ENCODE measurements at regions not wholly inside any gene's neighbourhood (a gene's known extent, or its start where the extent isn't known, plus 50 kb on each side); places are given as distances from the start of the nearest gene placed in this dataset.
A peak's percentile ranks its signal among the peaks of the same experiment; 100 is the strongest.

- DNase-seq (ENCODE audit: low spot score) = no peak
These were observed 366.2 kb upstream of the PDE4D start for GRCh38 chr5:60259730-60260129.

DNA sequence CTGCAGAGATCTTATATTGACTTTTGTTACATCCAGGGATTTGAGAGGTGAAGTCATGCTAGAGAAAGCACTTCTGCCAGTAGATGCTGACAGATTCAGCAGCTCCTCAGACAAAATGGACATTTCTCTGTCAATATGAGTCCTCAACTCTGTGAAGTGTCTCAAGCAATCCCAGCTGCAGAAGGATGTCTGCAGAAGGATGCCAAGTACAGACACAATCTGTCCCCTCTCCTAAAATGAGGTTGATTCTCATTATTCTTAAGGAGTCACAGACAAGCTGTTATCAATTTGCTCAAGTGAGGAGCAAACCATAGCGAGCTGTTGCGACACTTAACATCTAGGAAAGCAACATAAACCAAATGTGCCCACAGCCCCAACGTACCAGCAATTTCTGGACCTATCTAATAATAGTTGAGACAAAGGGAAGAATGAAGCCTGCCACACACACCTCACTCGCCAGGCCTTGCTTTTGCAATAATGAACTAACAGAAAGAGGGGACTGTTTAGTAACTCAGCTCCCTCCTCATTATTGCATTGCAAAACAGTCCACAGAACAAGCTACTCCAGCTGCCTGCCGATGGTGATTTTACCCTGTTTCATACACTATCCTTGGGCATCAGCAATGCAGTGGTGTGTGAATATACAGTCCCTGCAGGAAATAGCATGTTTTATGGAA lies 364.2 kb upstream of the PDE4D start:
- DNase-seq (ENCODE audit: low spot score) = no peak

DNA sequence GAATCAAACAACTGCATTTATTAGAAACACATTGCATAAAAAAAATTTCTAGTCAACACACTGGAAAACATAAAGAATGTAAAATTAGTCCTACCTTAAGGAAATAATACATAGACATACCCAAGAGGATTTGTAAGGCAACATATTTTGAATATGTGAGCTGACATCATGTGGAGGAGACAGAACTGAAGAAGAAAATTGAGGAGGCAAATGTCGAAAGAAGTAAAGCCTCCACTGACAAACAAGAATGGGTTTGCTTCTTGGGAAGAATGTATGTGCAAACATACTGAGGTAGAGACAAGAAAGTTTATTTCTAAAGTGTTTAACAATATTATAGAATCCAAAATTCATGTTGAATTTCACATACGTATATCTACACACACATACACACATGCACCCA lies 363.0 kb upstream of the PDE4D start:
- no peak for DNase-seq (ENCODE audit: low spot score)

DNA sequence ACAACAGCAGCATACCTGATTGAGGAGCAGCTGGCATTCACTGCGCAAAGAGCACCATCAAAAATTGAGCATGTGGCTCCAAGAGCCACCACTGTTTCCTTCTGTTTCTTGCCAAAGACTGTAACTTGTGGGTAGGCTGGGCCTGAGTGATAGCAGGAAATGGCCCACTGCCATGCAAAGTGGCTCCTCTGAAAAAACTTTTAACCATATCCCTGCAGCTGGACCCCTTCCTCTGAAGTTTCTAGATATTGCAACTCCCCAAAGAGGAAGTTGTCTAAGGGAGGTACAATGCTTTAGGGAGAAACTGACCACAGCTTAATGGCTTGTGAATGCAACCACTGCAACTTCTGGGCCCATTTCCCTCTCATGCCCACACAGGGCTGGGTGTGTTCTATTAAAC lies 355.4 kb upstream of the PDE4D start:
- DNase-seq (ENCODE audit: low spot score) = no peak

- no peak for DNase-seq (ENCODE audit: low spot score)
These were observed 350.2 kb upstream of the PDE4D start for GRCh38 chr5:60243713-60244112.

DNA sequence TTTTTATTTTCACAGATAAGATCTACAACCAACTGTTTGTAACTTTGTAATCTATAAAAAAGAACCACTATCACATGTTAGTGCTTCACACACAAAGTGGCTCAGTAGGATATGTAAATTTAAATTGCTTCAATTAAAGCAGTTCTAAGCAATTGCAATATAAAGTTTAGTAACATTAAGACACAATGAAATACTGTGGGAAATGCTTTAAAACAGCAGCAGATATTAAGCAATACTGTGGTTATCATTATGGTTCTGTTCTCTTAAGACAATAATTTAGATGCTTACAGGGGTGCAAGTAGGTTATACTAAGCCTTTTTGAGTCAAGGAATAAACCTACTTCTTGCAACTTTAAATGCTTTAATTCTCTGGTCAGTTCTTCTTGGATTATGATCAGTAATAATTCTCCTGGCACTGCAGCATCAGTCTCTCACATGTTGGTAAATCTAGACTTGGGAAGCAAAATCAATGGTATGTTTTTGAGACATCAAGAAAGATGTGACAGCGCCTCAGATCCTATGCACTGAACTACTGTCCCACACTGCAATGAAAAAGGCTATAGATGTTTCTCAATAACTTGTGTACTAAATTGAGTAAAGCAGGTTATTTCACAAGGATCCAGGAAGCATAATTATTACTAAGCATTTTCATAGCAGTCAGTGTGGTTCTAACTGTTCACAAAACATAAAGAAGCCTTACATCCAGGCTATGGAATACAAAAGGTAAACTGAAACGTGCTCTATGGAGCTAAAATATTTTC lies 338.7 kb upstream of the PDE4D start:
- no peak for DNase-seq (ENCODE audit: low spot score)

DNA sequence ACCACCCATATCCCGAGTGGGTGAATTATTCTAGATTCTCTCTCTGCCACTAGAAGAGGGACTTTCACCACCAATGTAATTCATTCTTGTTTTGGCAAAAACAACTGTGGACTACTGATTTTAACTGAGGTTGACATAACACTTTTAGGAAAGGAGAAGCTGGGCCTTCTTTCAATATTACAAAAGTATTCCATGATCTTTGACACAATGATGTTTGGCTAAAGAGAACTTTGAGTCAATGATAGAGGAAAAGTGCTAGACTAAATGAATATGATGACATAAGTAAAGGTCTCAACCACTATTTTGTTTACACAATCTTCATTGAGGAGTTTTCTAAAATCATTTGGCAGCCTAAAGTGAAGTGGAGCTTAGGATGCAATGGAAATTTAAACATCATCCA lies 336.9 kb upstream of the PDE4D start:
- DNase-seq (ENCODE audit: low spot score) = no peak

- no peak for DNase-seq (ENCODE audit: low spot score)
These were observed 336.2 kb upstream of the PDE4D start for GRCh38 chr5:60229691-60230185.

DNA sequence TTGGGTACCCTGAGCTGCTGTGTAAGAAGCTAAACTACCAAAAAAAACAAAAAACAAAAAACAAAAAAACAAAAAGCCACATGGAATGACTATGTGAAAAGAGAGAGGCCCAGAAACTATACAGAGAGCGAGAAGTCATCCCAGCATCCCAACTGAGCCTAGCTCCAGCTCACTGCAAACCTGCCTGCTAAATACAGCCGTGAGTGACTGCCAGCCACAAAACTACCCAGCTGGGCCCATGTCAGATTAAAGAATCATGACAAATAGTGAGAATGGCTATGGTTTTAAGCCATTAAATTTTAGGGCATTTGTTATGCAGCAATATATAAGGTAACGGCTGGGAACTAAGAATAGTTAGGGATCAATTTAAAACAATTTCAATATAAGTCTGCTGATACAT lies 335.1 kb upstream of the PDE4D start:
- no peak for DNase-seq (ENCODE audit: low spot score)

- DNase-seq (ENCODE audit: low spot score) = no peak
These were observed 332.6 kb upstream of the PDE4D start for GRCh38 chr5:60226128-60226527.

DNA sequence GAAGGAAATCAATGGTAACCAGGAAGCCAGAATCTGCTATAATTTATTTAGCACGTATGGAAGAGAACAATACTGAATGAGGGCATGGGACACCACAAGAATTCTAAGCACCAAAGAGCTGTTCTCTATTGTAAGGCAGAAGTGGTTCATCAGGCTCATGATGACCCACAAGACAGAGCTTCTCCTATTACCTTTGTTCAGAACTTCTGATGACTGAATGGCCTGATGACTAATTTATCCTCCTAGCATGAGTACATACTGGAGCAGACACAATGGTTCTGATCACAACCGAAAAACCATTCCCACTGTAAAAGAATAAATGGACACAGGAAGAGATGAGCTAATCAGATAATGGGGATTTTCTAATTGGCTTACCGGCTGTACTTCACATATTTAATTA lies 329.8 kb upstream of the PDE4D start:
- no peak for DNase-seq (ENCODE audit: low spot score)

DNA sequence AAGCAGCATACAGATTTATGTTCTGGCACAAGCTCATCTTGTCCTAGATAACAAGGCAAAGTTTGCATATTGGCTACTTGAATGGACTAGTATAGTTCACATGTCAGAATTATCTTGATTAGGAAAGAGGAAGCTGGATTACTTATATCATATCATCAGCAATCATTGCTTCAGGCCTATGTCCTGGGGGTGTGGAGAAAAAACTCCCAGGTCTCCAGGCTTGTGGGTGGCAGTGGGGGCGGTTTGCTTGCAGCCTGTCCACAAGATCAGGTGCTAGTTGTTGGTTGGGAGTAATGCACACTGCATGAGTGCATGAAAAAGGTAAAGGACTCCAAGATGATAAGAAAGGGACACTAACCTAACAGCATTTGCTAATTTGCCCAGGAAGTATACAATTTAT lies 326.4 kb upstream of the PDE4D start:
- no peak for DNase-seq (ENCODE audit: low spot score)

GRCh38 chr5:60210810-60211209 lies 317.3 kb upstream of the PDE4D start:
- DNase-seq (ENCODE audit: low spot score) = no peak

DNA sequence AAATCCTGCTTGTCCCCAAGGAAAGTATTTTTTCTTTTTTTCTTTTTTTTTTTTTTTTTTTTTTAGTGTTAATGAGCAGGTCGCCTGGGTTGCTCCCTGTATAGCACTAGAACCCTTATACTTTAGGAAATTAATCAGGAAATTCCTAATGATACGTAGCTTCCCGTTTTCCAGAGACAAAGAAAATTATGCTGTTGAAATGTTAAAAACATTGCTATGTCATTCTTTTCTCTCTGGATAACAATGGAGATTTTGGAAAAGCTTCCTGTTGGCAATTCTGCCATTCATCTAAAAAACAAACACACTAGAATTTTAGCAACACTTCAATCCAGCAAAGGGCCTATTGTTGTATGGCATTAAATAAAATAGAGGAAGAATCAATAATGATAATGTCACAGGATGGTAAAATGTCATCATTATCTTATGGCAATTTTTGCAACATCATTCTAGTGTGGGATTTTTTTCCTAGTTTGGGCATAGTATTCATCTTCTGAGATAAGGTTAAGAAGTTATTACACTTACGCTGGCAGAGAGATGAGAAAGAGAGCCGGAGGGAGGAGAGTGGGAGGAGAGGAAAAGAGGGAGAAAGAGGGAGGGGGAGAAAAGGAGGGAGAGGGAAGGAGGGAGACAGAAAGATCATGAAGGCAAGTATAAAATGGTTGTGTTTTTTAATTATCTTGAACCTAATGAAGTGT lies 315.8 kb upstream of the PDE4D start:
- DNase-seq (ENCODE audit: low spot score) = no peak

DNA sequence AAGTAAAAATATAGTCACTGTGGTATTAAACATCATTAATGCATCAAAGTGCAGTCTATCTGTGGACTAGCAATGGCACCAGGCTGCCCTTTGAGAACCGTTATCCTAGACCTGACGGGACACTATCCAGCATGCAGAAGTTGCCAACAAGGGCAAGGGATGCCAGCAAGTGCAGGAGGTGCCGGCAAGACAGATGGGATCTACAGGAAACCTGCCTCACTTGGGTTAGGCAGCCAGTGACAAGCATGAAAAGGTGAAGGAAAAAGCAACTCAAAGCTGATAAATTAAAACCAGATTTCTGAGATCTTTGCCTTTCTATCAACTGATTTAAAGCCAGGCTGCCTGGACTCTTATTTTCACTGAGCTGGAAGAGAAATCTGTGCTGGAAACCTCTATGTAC lies 315.2 kb upstream of the PDE4D start:
- DNase-seq (ENCODE audit: low spot score) = no peak

GRCh38 chr5:60207040-60207439 lies 313.5 kb upstream of the PDE4D start:
- DNase-seq (ENCODE audit: low spot score) = no peak

GRCh38 chr5:60206234-60206633 lies 312.7 kb upstream of the PDE4D start:
- DNase-seq (ENCODE audit: low spot score) = no peak

DNA sequence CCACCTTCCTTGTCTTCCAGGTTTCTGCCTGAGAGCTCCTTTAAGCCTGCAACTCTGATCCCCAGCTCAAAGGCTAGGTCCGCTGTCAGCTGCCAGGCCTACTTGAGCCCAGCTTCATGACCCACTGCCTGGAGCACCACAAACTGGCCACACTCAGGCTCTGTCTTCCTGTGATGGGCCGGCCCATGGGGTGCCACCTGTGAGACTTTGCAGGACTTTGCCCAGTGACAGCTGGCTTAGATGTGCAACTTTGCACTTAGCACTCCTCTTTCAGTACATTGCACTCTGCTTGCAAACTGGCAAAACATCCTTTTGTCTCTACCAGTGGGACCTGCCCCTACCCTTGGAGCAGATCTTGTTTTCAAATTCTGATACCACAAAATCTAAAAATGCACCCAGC lies 311.5 kb upstream of the PDE4D start:
- no peak for DNase-seq (ENCODE audit: low spot score)

DNA sequence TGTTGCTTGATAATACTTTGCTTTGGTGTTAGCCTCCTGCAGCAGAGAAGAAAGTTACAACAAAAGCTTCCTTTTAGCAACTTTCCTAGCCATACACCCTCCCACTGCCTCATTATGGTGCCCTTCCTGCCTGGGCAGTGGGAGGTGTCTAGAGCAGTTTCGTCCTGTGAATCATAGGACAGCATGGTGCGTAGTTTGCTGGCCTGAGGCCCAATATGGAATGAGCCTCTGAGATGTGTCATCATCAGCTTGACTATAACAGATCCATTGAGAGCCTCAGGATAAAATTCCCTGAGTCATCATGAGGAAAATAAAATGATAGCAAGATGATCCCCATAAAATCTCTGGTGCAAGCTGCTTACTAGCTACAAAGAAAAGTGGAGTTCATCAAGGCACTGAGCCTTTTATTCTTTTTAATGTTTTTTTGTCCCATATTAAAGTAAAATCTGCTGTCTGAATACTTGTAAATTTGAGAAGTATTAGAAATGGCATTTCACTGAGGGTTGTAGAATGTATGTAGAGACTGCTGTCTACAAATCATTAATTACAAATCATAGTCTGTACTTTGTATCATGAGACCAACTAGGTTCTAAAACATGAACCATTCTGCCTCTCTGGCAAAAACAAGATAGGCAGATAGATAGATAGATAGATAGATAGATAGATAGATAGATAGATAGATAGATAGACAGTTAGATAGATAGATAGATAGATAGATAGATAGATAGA lies 303.0 kb upstream of the PDE4D start:
- DNase-seq (ENCODE audit: low spot score) = peak; percentile 71

DNA sequence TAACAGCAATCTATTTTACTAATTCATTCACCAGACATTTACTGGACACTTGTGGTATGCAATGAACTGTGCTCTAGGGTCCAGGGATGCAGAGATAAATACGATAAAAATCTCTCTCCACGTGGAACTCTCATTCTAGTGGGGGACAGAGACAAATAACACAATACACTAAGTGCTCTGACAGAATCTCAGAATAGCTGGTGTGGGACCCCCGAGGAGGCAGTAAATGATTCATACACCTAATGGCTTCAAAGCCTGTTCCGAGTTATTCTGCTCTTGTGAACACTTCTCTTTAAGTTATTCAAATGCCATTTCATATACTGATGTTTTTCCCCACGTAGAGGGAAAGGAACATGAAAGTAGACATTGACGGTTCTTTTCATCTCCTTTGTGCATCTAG lies 302.0 kb upstream of the PDE4D start:
- DNase-seq (ENCODE audit: low spot score) = no peak

- DNase-seq (ENCODE audit: low spot score) = no peak
These were observed 301.6 kb upstream of the PDE4D start for GRCh38 chr5:60195083-60195482.

Data from AG08395 (cell line).